GM21619 (cell line): ENCODE measurements at regions not wholly inside any gene's neighbourhood (a gene's known extent, or its start where the extent isn't known, plus 50 kb on each side); places are given as distances from the start of the nearest gene placed in this dataset.
A peak's percentile ranks its signal among the peaks of the same experiment; 100 is the strongest.
"Not testable (repeated sequence)": the region's sequence is repeated elsewhere in the genome, so short reads cannot be mapped to it uniquely, and the experiment has no call there.

Source experiments
- ATAC-seq: cut with Tn5 transposase; IDR thresholded peaks from one replicate; pipeline ENCODE4 v1.9.1; 2021; ENCODE audit not compliant: unreplicated experiment

GRCh38 chr12:16884819-16885218, 278.9 kb upstream of the LMO3 start:
- ATAC-seq, result no peak

- peak; percentile 61 for ATAC-seq
These were observed 278.1 kb upstream of the LMO3 start for GRCh38 chr12:16884056-16884455.

GRCh38 chr12:16881986-16882570, 276.1 kb upstream of the LMO3 start:
- no peak for ATAC-seq

GRCh38 chr12:16880864-16881285, 274.9 kb upstream of the LMO3 start:
- no peak for ATAC-seq

GRCh38 chr12:16870845-16871244, 264.9 kb upstream of the LMO3 start:
- no peak for ATAC-seq

- no peak for ATAC-seq
These were observed 257.8 kb upstream of the LMO3 start for GRCh38 chr12:16863742-16864141.

GRCh38 chr12:16857456-16857923, 251.5 kb upstream of the LMO3 start:
- peak; percentile 96 for ATAC-seq

- ATAC-seq, result no peak
These were observed 248.5 kb upstream of the LMO3 start for GRCh38 chr12:16854465-16854864.

- no peak for ATAC-seq
These were observed 243.5 kb upstream of the LMO3 start for GRCh38 chr12:16849473-16849872.

- no peak for ATAC-seq
These were observed 238.9 kb upstream of the LMO3 start for GRCh38 chr12:16844875-16845274.

GRCh38 chr12:16833376-16834015, 227.5 kb upstream of the LMO3 start:
- ATAC-seq, result peak; percentile 93

- no peak for ATAC-seq
These were observed 222.9 kb upstream of the LMO3 start for GRCh38 chr12:16828891-16829290.

GRCh38 chr12:16807731-16808130, 201.8 kb upstream of the LMO3 start:
- no peak for ATAC-seq

- ATAC-seq, result no peak
These were observed 190.2 kb upstream of the LMO3 start for GRCh38 chr12:16796168-16796567.

- ATAC-seq, result peak; percentile 57
These were observed 183.3 kb upstream of the LMO3 start for GRCh38 chr12:16789204-16789790.

- no peak for ATAC-seq
These were observed 182.7 kb upstream of the LMO3 start for GRCh38 chr12:16788506-16789203.

- no peak for ATAC-seq
These were observed 180.0 kb upstream of the LMO3 start for GRCh38 chr12:16785953-16786352.

GRCh38 chr12:16785524-16785923, 179.6 kb upstream of the LMO3 start:
- ATAC-seq, result no peak

- ATAC-seq, result not testable (repeated sequence)
These were observed 163.2 kb upstream of the LMO3 start for GRCh38 chr12:16769129-16769528.

- ATAC-seq, result no peak
These were observed 160.8 kb upstream of the LMO3 start for GRCh38 chr12:16766736-16767135.

GRCh38 chr12:16763901-16764300, 157.9 kb upstream of the LMO3 start:
- ATAC-seq, result no peak
